ENCODE measurements at regions not wholly inside any gene's neighbourhood (a gene's known extent, or its start where the extent isn't known, plus 50 kb on each side); places are given as distances from the start of the nearest gene placed in this dataset.
"Not testable (repeated sequence)": the region's sequence is repeated elsewhere in the genome, so short reads cannot be mapped to it uniquely, and the experiment has no call there.

DNA sequence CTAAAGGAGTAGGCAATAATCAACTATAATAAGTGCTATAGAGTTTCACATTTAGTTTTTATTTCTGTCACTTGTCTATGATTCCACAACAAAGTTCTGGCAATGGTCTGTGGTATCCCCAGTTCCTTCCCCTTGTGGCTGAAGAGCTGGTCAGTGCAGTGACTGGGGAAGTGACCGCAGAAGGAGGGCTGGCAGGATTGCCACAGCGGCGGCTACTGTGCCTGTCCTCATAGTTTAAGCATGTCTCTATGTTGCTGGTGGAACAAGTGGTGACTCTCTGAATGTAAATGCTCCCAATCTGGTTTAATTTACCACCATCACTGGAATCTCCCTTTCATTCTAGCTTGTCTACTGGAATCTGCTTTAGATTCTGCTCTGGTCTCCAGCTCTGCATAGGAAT is 170.6 kb upstream of the GK2 start:
- H3K27ac Mint-ChIP-seq: no peak overlapping the region
- no peak for DNase-seq
- no peaks in the 10 kb centered on the region for H3K36me3 Mint-ChIP-seq
- no peaks in the 10 kb centered on the region for H3K4me1 ChIP-seq (ENCODE audit: insufficient read depth, low read length)
- ChIA-PET CTCF (no interaction called here), POLR2A (no interaction called here)
- H3K9me3 ChIP-seq (ENCODE audit: low read length): no peaks in the 10 kb centered on the region
- H3K36me3 ChIP-seq (ENCODE audit: insufficient read depth, low read length): no peaks in the 10 kb centered on the region
- no peaks in the 10 kb centered on the region for H3K27me3 ChIP-seq (ENCODE audit: insufficient read depth, low read length, poor library complexity, severe bottlenecking)
- no peaks in the 10 kb centered on the region for H3K9me3 Mint-ChIP-seq
- peaks cover 0 to 3% of the 10 kb centered on the region in 2 donors for H3K27me3 Mint-ChIP-seq
- H3K4me3 ChIP-seq (ENCODE audit: low read length): no peak overlapping the region
- H3K4me3 Mint-ChIP-seq: no peak overlapping the region
- no peaks in the 10 kb centered on the region for H3K4me1 Mint-ChIP-seq
- no peak overlapping the region for H3K27ac ChIP-seq (ENCODE audit: low read depth, low read length)

DNA sequence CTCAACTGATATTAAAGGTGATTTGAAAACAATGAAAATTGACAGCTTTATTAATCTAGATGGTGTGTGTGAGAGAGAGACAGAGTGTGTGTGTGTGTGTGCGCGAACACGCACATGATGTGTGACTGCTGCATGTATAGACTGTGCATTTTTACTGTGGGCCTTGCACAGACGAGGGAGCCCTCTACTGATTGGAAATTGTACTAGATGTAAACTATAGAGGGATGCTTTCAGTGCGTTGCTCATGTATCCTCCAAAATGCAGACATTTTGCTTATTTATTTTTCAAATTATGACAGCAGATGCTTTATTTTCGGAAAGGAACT is 168.4 kb upstream of the GK2 start:
- ChIA-PET CTCF (no interaction called here), POLR2A (no interaction called here)
- Mint-ChIP-seq H3K4me1 (no peaks in the 10 kb centered on the region), H3K36me3 (no peaks in the 10 kb centered on the region), H3K27me3 (peaks cover 0 to 3% of the 10 kb centered on the region in 2 donors), H3K9me3 (no peaks in the 10 kb centered on the region), H3K4me3 (no peak overlapping the region), H3K27ac (no peak overlapping the region)
- Histone ChIP-seq H3K4me3 (ENCODE audit: low read length) (no peak overlapping the region), H3K27me3 (ENCODE audit: insufficient read depth, low read length, poor library complexity, severe bottlenecking) (no peaks in the 10 kb centered on the region), H3K4me1 (ENCODE audit: insufficient read depth, low read length) (no peaks in the 10 kb centered on the region), H3K9me3 (ENCODE audit: low read length) (no peaks in the 10 kb centered on the region), H3K27ac (ENCODE audit: low read depth, low read length) (no peak overlapping the region), H3K36me3 (ENCODE audit: insufficient read depth, low read length) (no peaks in the 10 kb centered on the region)
- DNase-seq: no peak

DNA sequence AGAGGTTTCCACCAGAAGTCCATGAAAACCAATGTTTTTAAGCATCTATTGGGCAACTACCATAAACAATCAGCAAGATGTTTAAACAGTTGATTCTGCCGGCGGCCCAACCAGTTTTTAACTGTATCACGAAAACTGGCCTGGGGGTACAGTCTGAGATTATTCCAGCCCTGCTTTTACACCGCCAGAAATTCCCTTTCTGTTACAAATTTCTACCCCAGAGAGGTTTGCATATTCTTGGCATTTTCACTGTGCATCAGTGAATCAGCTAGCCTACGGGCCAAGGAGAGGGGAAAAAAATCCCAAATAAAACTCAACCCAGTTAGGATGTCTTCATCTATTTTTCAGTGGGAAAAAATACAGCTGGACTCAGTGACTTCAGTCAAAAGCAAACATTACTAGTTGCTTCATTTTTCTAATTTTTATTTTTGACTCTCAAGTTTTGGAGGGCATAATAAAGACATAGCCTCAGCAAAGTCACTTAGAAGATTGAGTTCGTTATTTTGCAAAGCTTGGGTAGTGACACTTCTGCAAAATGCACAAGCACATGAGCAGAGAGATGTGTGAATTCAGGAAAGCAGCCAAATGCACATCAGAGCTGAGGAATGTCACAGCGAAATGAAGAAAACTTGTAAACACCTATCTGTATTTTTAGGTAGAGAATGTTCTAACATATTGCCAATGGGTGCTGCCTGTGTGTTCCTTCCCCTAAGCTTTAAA is 167.8 kb upstream of the GK2 start:
- peaks cover 0 to 3% of the 10 kb centered on the region in 2 donors for H3K27me3 Mint-ChIP-seq
- H3K9me3 Mint-ChIP-seq: no peaks in the 10 kb centered on the region
- POLR2A ChIA-PET: no interaction called here
- no peak overlapping the region for H3K27ac Mint-ChIP-seq
- Histone ChIP-seq H3K27ac (ENCODE audit: low read depth, low read length) (no peak overlapping the region), H3K4me3 (ENCODE audit: low read length) (no peak overlapping the region), H3K9me3 (ENCODE audit: low read length) (no peaks in the 10 kb centered on the region), H3K4me1 (ENCODE audit: insufficient read depth, low read length) (no peaks in the 10 kb centered on the region), H3K36me3 (ENCODE audit: insufficient read depth, low read length) (no peaks in the 10 kb centered on the region), H3K27me3 (ENCODE audit: insufficient read depth, low read length, poor library complexity, severe bottlenecking) (no peaks in the 10 kb centered on the region)
- DNase-seq: no peak
- CTCF ChIA-PET: no interaction called here
- no peak overlapping the region for H3K4me3 Mint-ChIP-seq
- H3K36me3 Mint-ChIP-seq: no peaks in the 10 kb centered on the region
- no peaks in the 10 kb centered on the region for H3K4me1 Mint-ChIP-seq

DNA sequence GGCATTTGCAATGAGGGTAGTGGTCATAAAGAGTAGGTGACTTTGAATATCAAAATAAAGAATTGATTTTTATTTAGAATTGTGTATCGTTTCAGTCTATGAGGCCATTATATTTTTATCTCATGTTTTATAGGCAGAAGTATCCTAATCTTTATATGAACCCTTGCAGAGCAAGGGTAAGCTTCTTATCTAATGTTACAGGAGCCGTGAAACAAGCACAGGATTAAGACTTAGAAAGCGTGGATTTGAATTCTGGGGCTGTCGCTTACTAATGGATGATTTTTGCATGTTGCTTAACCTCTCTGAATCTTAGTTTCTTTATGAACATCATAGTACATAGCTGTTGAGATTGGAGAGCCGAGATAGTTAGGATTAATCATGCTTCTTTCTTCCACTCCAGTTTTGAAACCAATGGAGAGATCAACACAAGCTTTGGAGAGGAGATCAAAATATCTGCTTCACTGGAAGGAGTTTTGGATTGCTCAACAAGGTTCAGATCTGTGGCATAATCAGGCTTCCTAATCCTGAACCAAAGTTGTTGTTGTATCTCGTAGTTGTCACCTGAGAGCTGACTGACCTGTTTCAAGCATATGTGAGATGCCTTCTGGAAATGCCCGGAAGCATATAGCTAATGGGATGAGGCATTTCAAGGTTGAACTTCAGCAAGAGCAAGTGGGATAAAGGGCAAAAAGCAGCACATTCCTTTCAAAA is 166.9 kb upstream of the GK2 start:
- ChIA-PET POLR2A (no interaction called here), CTCF (no interaction called here)
- Histone ChIP-seq H3K27me3 (ENCODE audit: insufficient read depth, low read length, poor library complexity, severe bottlenecking) (no peaks in the 10 kb centered on the region), H3K36me3 (ENCODE audit: insufficient read depth, low read length) (no peaks in the 10 kb centered on the region), H3K27ac (ENCODE audit: low read depth, low read length) (no peak overlapping the region), H3K4me3 (ENCODE audit: low read length) (no peak overlapping the region), H3K4me1 (ENCODE audit: insufficient read depth, low read length) (no peaks in the 10 kb centered on the region), H3K9me3 (ENCODE audit: low read length) (no peaks in the 10 kb centered on the region)
- Mint-ChIP-seq H3K4me1 (no peaks in the 10 kb centered on the region), H3K36me3 (no peaks in the 10 kb centered on the region), H3K27me3 (peaks cover 0 to 3% of the 10 kb centered on the region in 2 donors), H3K27ac (no peak overlapping the region), H3K9me3 (no peaks in the 10 kb centered on the region), H3K4me3 (no peak overlapping the region)
- no peak for DNase-seq

DNA sequence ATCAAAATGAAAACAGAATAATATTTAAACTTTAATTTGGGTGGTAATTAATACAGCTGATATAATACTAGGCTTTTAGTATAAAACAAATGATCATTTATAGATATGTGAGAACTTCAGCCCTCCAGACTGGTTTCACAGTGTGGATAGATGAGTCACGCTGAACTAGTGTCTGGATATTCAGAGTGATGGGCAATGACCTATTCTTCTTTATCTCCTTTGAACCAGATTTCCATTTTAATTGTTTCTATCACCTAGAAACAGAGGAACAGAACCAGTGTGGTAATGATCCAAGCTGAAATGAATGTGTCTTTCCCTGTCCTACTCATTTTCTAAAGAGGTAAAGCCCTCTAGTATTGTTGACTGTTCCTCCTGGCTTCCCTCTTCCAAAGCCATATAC is 155.2 kb upstream of the GK2 start:
- H3K9me3 ChIP-seq (ENCODE audit: low read length): no peaks in the 10 kb centered on the region
- no peaks in the 10 kb centered on the region for H3K27me3 ChIP-seq (ENCODE audit: insufficient read depth, low read length, poor library complexity, severe bottlenecking)
- POLR2A ChIA-PET: no interaction called here
- Mint-ChIP-seq H3K4me3 (no peak overlapping the region), H3K27me3 (no peaks in the 10 kb centered on the region), H3K27ac (no peak overlapping the region), H3K4me1 (no peaks in the 10 kb centered on the region), H3K36me3 (no peaks in the 10 kb centered on the region), H3K9me3 (no peaks in the 10 kb centered on the region)
- H3K36me3 ChIP-seq (ENCODE audit: insufficient read depth, low read length): no peaks in the 10 kb centered on the region
- no peak for DNase-seq
- CTCF ChIA-PET: no interaction called here
- no peaks in the 10 kb centered on the region for H3K4me1 ChIP-seq (ENCODE audit: insufficient read depth, low read length)
- H3K27ac ChIP-seq (ENCODE audit: low read depth, low read length): no peak overlapping the region
- H3K4me3 ChIP-seq (ENCODE audit: low read length): no peak overlapping the region

DNA sequence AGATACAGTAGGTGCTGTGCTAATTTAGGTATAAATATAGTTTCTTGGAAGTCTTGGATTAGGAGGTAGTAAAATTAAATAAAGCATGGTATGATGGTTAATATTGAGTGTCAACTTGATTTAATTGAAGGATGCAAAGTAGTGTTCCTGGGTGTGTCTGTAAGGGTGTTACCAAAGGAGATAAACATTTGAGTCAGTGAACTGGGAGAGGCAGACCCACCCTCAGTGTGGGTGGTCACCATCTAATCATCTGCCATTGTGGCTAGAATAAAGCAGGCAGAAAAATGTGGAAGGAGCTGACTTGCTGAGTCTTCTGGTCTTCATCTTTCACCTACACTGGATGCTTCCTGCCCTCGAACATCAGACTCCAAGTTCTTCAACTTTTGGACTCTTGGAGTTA is 153.7 kb upstream of the GK2 start:
- H3K4me3 Mint-ChIP-seq: no peak overlapping the region
- H3K9me3 ChIP-seq (ENCODE audit: low read length): no peaks in the 10 kb centered on the region
- H3K36me3 Mint-ChIP-seq: no peaks in the 10 kb centered on the region
- no peaks in the 10 kb centered on the region for H3K36me3 ChIP-seq (ENCODE audit: insufficient read depth, low read length)
- H3K27me3 Mint-ChIP-seq: no peaks in the 10 kb centered on the region
- no peak overlapping the region for H3K4me3 ChIP-seq (ENCODE audit: low read length)
- H3K27ac Mint-ChIP-seq: no peak overlapping the region
- H3K4me1 Mint-ChIP-seq: no peaks in the 10 kb centered on the region
- POLR2A ChIA-PET: no interaction called here
- no peaks in the 10 kb centered on the region for H3K27me3 ChIP-seq (ENCODE audit: insufficient read depth, low read length, poor library complexity, severe bottlenecking)
- no peaks in the 10 kb centered on the region for H3K4me1 ChIP-seq (ENCODE audit: insufficient read depth, low read length)
- peaks cover 0 to 2% (median 0%) of the 10 kb centered on the region in 5 donors for H3K9me3 Mint-ChIP-seq
- CTCF ChIA-PET: interaction anchor here (1.2 kb wide), 1 partner anchor 23 kb away, joined by 3 read pairs; no protein-coding TSS in a partner anchor
- DNase-seq: no peak
- no peak overlapping the region for H3K27ac ChIP-seq (ENCODE audit: low read depth, low read length)

DNA sequence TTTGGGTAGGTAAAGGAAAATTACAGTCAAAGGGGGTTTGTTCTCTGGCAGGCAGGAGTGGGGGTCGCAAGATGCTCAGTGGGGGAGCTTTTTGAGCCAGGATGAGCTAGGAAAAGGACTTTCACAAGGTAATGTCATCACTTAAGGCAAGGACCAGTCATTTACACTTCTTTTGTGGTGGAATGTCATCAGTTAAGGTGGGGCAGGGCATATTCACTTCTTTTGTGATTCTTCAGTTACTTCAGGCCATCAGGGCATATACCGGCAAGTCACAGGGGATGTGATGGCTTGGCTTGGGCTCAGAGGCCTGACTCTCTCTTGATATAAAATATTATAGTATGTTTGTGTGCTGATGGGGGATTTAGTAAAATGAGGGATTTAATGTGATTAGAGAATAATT is 151.4 kb upstream of the GK2 start:
- H3K36me3 Mint-ChIP-seq, H3K27me3 Mint-ChIP-seq: not testable (repeated sequence)

DNA sequence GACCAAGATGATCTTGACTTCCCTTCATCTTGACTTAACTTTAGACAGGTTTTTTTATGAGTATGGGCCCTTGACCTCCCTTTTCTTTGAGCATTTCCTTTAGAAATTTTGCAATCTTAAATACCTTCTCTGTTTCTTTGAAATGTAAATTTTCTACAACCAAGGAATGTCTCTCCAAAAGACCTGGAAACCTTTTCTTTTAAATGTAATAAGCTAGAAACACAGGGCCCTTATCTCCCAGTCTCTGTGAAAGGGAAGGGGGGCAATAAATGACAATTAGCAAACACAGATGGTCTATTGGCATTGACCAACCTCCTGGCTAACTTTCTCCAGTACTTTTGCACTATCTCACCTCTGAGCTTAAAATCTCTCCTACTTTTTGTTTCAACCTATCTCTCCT is 144.3 kb upstream of the GK2 start:
- Histone ChIP-seq H3K27ac (ENCODE audit: low read depth, low read length) (no peak overlapping the region), H3K4me1 (ENCODE audit: insufficient read depth, low read length) (no peaks in the 10 kb centered on the region), H3K9me3 (ENCODE audit: low read length) (no peaks in the 10 kb centered on the region), H3K27me3 (ENCODE audit: insufficient read depth, low read length, poor library complexity, severe bottlenecking) (no peaks in the 10 kb centered on the region), H3K36me3 (ENCODE audit: insufficient read depth, low read length) (no peaks in the 10 kb centered on the region), H3K4me3 (ENCODE audit: low read length) (no peak overlapping the region)
- Mint-ChIP-seq H3K27me3 (no peaks in the 10 kb centered on the region), H3K36me3 (no peaks in the 10 kb centered on the region), H3K9me3 (peaks cover 0 to 5% (median 0%) of the 10 kb centered on the region in 5 donors), H3K27ac (no peak overlapping the region), H3K4me3 (no peak overlapping the region), H3K4me1 (no peaks in the 10 kb centered on the region)
- ChIA-PET CTCF (no interaction called here), POLR2A (no interaction called here)
- DNase-seq: no peak

More for the DNA sequence above, 151.4 kb upstream of the GK2 start:
- H3K4me1 ChIP-seq (ENCODE audit: insufficient read depth, low read length); H3K4me3 Mint-ChIP-seq; H3K36me3 ChIP-seq (ENCODE audit: insufficient read depth, low read length); H3K4me3 ChIP-seq (ENCODE audit: low read length); H3K27ac Mint-ChIP-seq; H3K27me3 ChIP-seq (ENCODE audit: insufficient read depth, low read length, poor library complexity, severe bottlenecking); H3K9me3 ChIP-seq (ENCODE audit: low read length); CTCF ChIA-PET; H3K27ac ChIP-seq (ENCODE audit: low read depth, low read length); H3K4me1 Mint-ChIP-seq; POLR2A ChIA-PET; H3K9me3 Mint-ChIP-seq; DNase-seq: not testable (repeated sequence)

Data from CD8-positive, alpha-beta memory T cell (primary cell).